Endothelial cell of umbilical vein (primary cell): ENCODE measurements at regions not wholly inside any gene's neighbourhood (a gene's known extent, or its start where the extent isn't known, plus 50 kb on each side); places are given as distances from the start of the nearest gene placed in this dataset.

Experiments used
- CTCF ChIP-seq, 2 donors: IDR thresholded peaks; 1 replicate in 1 of 2; 2 replicates in 1 of 2; pipeline ENCODE4 v1.5.1; 2011; ENCODE audit warnings: low read length in 2 of 2, mild to moderate bottlenecking in 2 of 2, moderate library complexity in 2 of 2, control low read depth in 1 of 2, inconsistent platforms in 1 of 2, low read depth in 1 of 2; ENCODE audit not compliant: insufficient read depth in 1 of 2; ENCODE audit errors: extremely low read depth in 1 of 2
- MYC ChIP-seq: IDR thresholded peaks from one replicate; pipeline ENCODE4 v1.6.1; 2011; ENCODE audit warnings: mild to moderate bottlenecking, low read depth, low read length
- POLR2A ChIP-seq: IDR thresholded peaks from 2 replicates; pipeline ENCODE4 v1.6.1; 2012; ENCODE audit warnings: low read depth, mild to moderate bottlenecking, control low read depth, low read length
- POLR2AphosphoS5 ChIP-seq: IDR thresholded peaks from 2 replicates; pipeline ENCODE4 v1.6.1; 2012; ENCODE audit warnings: low read depth, mild to moderate bottlenecking, control low read depth, low read length, moderate library complexity; ENCODE audit not compliant: insufficient read depth

GRCh38 chr3:28907616-28908015, 373.3 kb upstream of the RBMS3 start:
- TF ChIP-seq CTCF (IDR thresholded peaks at IDR 0.05; ENCODE audit: extremely low read depth in 1 of 2, insufficient read depth in 1 of 2, low read depth in 1 of 2, low read length in 2 of 2) (no peak), MYC (no peak), POLR2AphosphoS5 (no peak), POLR2A (no peak)
